HG02981 (cell line): ENCODE measurements at regions not wholly inside any gene's neighbourhood (a gene's known extent, or its start where the extent isn't known, plus 50 kb on each side); places are given as distances from the start of the nearest gene placed in this dataset.
"Not testable (repeated sequence)": the region's sequence is repeated elsewhere in the genome, so short reads cannot be mapped to it uniquely, and the experiment has no call there.

Source experiments
- ATAC-seq: cut with Tn5 transposase; IDR thresholded peaks from one replicate; pipeline ENCODE4 v1.9.1; 2021; ENCODE audit warnings: mild to moderate bottlenecking, moderate library complexity; ENCODE audit not compliant: unreplicated experiment

DNA sequence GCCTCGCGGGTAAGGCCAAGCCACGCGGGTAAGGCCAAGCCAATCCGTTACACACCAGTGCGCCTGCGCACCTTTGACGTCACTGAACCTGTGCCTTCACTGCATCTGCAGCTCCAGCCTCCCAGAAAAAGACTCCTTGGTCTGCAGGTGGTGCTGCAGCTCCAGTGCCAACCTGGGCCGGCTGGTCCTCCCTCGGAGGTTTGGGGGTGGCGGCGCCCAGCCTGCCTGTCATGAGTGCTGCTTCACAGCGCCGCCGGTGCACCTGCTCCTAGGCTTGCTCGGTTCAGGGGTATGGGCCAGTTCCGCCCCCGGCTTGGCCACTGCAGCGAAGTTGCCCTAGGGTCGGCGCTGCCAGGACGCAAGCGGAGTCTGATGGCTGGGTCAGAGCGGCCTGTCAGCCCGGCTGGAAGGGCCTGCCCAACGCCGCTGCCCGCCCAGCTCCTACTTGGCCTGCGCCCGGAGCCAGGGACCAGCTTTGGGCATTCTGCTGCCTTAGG is 146.6 kb downstream of the USP22 start:
- ATAC-seq: no peak

DNA sequence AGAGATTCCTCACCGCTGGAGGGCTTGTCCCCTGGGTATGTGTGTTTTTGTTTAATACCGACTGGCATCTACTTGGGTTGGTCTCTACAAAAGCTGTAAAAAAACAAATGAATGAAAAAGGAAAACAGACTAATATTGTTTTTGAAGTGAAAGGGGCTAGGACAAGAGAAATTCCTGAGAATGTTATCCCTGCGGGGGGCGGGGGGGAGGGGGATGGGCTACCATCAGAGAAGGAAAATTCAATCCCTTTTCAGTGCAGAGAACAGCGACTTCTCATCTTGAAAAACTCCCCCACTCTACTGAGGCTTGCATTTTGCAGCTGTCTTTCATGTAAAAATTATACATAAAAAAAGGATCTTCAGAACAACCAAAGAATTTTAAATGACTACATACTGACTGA is 144.1 kb downstream of the USP22 start:
- ATAC-seq: not testable (repeated sequence)

DNA sequence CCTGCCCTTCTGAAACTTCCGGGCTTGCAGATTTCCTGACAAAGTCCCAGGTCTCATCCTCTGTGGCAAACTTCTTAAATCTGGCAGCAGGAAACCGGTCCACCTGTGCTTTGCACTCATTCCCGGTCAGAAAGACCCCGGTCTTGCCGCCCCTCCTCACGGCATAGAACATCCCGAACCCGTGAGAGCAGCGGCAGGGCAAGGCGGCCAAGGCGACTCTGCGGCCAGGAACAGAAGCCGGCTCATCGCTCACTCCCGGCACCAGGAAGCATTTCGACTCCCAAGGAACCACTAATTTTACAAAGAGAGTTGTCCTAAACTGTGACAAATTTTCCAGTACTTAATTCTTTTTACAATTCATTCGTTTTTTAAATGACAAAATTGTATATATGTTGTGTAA is 140.3 kb downstream of the USP22 start:
- not testable (repeated sequence) for ATAC-seq

DNA sequence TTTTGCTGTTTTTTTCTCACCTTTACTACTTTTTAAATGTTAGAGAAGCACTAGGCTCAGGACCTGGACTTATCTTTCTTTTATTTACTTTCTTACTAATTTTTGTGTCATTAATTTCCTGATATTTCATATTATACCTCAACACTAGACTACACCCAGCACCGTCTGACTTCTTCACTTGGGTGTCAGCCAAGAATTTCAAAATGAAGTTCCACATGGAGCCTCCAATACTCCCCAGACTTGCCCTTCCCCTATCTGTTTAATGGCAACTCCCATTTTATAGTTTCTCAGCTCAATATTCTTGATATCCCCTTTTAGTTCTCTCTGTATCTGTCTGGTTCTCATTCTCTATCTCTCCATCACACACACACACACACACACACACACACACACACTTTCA is 139.3 kb downstream of the USP22 start:
- not testable (repeated sequence) for ATAC-seq

DNA sequence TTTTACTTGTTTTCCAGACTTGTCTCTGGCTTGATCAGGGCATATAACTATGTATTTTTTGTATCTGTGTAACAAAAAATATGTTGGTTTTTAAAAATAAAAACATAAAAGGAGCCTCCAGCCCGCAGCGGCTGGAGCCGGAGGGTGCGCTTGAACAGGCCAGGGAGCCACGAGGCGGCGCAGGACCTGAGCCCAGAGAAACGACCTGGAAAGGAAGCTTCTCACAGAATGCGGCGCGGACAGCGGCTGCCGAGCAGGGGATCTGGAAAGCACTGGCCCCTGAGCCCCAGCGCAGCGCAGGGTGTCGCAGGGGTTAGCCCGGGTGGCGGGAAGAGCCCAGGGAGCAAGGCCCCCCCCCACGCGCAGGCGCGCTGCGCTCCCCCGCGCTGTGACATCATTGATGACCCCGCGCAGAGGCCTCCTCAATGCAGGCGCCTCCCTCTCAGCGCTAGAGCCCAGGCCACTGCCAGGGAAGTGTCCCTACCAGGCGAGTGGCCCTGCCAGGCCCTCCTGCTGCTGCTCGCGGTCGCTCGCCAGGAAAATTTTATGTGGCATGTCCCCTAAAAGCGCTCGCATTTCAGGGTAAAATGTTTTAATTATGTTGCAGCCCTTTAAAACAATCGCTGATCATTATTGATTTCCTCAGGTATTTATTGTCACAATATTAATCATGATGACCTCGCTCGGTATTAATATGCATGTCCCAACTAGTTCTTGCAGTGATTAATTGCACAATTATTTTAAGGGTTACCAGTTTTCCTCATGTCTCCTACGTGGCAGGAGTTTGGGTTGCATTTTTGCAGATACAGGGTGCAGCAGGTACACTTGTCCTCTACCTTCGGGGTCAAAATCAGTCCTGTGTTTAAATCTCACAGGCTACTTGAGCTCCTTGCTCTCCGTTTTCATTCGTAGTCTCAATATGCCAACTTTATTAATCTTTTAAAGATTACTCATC is 134.2 kb downstream of the USP22 start:
- peak; percentile 95 for ATAC-seq

DNA sequence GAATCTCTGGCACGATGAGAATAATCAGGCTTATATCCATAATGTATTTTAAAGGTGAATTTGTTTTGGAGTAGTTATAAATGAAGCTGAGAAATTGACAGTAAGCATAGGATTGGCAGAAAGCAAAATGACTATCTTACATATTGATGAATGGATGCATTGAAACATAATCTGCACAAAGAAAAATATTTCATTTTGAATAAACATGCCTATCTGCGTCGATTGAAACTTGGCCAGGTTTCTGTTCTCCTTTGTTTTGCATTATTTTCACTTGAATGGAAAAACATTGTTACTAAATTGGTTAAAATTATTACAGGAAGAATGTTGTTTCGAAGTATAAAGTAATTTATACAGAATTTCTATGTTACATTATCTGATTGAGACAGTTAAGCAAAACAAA is 128.2 kb downstream of the USP22 start:
- no peak for ATAC-seq

DNA sequence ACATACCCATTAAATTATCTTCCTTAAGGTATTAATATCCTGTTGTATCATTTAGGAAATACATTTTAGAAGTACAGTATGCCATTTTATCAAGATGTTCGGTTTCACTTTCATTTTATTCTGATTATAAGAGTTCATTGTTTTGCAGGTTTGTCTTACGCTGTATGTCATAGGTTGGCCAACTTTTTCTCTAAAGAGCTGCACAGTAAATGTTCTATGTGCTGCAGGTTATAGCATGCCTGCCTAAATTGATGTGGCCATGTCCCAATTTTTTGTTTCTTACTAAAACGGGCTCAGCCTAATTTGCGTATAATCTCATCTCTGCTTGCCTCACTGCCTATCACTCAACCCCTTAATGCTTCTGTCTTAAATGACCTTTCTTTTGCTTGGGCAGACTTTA is 126.4 kb downstream of the USP22 start:
- ATAC-seq: no peak

DNA sequence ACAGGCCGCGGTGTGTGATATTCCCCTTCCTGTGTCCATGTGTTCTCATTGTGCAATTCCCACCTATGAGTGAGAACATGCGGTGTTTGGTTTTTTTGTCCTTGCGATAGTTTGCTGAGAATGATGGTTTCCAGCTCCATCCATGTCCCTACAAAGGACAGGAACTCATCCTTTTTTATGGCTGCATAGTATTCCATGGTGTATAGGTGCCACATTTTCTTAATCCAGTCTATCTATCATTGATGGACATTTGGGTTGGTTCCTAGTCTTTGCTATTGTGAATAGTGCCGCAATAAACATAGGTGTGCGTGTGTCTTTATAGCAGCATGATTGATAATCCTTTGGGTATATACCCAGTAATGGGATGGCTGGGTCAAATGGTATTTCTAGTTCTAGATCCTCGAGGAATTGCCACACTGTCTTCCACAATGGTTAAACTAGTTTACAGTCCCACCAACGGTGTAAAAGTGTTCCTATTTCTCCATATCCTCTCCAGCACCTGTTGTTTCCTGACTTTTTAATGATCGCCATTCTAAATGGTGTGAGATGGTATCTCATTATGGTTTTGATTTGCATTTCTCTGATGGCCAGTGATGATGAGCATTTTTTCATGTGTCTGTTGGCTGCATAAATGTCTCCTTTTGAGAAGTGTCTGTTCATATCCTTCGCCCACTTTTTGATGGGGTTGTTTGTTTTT is 125.1 kb downstream of the USP22 start:
- not testable (repeated sequence) for ATAC-seq

DNA sequence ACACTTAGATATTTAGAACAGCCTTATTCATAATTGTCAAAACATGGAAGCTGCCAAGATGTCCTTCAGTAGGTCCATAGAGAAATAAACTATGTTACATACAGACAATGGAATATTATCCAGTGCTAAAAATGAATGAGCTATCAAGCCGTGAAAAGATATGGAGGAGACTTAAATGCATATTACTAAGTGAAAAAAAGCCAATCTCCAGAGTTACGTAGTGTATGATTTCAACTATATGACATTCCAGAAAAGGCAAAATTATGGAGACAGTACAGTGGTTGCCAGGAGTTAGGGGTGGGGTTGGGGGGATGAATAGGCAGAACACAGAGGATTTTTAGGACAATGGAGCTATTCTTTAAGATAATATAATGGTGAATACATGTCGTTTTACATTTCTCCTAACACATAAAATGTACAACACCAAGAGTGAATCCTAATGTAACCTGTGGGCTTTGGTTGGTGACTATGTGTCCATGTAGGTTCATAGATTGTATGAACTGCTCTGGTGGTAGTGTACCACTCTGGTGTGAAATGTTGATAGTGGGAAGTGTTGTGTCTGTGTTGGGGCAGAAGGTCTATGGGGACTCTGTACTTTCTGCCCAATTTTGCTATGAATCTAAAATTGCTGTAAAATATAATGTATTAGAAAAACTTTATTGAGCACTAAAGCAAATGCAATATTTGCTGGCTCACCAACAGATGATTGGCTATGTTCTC is 122.6 kb downstream of the USP22 start:
- ATAC-seq: no peak

DNA sequence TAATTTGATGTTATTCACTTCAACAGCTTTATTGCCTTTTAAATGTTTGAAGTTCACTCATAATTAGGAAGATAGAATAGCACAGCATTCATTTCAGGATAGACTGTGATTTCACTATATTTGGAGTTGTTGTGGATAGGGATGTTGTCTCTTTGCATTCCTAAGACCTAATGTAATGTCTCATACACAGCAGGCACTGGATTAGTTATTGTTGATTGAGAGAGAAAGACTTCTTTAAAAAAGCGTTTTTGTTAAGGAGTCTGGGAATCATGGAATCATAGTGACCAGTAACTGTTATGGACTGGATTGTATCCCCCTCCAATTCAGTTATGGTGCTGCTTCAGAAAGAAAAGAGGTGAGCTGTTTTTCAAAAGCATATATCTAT is 122.0 kb downstream of the USP22 start:
- no peak for ATAC-seq

DNA sequence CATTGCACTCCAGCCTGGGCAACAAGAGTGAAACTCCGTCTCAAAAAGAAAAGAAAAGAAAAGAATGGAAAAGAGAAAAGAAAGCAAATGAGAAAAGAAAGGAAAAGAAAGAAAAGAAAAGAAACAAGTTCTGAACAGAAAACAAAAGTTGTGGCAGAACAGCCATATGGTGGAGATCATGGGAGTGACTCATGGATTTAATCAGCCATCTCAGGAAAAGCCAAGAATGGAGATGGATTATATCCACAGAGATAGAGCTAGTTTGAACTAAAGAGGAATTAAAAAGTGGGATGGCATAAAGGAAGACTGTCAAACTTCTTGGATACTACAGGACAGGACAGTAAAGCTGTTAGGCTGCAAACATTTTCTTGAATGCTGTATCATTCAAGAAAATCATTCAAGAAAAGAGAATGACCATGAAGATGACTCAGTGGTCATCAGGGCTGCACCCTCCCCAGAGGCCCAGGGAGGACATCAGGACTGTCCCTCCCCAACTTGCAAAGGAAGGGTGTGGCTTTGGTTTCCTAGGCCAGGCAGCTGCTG is 120.6 kb downstream of the USP22 start:
- ATAC-seq: no peak

DNA sequence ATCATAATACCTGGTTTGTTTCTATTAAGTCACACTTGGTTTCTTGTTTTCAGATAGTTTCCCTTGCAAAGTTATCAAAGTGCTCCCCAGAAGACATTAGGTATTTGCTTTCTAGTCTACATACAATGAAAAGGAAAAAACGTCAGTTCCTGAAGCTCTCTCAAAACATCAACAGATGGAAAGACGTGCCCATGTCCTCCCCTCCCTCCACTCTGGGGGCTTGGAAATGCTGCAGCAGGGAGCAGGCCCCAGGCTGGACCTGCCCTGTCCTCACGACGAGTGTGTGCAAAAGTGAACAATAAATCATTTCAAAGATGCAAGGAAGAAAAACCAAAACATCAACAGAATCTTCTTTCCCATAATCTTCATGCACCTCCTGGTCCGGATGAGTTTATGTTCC is 118.5 kb downstream of the USP22 start:
- ATAC-seq: no peak

DNA sequence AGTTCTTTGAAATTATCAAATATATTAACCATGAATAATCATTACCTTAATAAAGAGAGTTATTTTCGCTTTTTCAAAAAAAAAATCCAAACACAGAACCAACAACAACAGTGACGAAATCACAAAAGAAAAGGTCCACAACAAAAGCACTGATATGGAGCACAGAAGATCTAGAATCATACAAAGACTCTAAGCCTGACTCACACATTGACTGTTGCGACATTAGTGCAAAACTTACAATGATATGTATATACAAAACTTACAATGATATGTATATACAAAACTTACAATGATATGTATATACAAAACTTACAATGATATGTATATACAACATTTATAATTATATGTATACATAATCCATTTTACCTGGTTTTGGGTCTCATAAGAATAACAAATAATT is 117.7 kb downstream of the USP22 start:
- ATAC-seq: no peak

DNA sequence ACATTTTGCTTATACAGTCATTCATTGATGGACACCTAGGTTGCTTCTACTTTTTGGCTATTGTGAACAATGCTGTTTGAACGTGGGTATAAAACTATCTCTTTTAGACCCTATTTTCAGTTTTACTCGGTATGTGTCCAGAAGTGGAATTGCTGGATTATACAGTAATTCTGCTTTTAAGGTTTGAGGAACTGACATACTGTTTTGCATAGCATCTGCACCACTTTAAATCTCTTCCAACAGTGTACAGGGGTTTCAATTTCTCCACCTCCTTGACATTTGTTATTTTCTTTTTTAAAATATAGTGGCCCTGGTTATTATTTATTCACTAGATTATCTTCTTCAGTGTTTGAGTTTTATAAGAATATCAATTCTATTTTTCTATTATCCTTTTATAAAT is 116.9 kb downstream of the USP22 start:
- ATAC-seq: no peak

DNA sequence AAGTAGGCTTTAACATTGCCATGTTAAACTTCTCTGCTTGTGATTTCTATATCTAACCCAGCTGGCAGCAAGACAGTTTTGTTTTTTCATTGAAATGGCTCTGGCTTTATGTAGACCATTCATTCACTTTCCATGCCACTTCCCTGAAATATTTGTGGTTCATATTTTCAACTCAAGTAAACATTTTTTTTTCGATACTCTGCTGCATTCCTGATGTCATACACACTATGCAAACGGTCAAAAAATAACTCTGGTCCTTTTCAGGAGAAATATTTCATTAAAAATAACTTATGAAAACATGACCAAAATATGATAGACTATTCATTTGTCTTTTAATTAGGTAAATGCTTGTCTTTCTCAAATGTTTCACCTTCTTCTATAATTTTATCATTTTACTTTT is 116.3 kb downstream of the USP22 start:
- ATAC-seq: no peak

DNA sequence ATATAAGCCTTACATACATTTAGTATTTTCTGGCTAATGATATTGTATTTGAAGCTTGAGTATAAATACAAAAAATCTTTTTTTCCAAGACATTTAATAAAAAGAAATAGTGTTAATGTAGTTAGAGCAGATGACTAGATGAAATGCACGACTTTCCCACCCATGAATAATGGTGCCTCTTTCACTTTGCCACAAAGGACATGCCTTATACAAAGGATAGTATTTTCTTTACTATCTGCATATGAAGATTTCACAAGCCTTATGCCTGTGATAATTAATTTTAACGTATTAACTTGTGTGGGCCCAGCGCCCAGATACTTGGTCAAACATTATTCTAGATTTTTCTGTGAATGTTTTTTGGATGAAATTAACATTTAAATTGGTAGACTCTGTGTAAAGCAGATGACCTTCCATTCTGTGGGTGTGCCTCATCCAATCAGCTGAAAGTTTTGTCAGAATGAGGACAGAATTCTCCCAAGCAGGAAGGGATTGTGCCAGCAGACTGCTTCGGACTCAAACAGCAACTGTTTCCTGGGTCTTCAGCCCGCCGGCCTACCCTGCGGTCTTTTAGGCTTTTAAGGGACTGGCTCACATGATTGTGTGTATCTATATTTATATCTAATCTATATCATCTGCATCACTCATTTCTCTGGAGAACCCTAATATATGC is 115.4 kb downstream of the USP22 start:
- no peak for ATAC-seq

DNA sequence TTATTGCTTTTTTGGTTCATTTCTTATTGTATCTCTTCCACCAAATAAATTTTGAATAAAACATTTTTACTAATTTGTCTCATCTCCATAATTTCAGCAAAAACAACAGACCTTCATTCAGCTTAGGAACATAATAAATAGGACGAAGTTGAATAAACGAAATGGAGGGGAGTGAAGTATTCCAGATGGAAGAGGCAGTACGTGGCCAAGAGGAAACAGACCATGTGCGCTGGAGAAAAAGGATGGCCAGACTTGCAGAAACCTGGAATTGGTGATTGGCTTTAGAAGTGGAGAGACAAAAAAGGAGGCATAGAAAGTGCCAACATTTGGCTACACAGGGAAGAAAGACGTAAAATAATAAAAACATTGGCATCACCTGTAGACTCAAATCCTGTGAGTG is 113.5 kb downstream of the USP22 start:
- ATAC-seq: no peak

DNA sequence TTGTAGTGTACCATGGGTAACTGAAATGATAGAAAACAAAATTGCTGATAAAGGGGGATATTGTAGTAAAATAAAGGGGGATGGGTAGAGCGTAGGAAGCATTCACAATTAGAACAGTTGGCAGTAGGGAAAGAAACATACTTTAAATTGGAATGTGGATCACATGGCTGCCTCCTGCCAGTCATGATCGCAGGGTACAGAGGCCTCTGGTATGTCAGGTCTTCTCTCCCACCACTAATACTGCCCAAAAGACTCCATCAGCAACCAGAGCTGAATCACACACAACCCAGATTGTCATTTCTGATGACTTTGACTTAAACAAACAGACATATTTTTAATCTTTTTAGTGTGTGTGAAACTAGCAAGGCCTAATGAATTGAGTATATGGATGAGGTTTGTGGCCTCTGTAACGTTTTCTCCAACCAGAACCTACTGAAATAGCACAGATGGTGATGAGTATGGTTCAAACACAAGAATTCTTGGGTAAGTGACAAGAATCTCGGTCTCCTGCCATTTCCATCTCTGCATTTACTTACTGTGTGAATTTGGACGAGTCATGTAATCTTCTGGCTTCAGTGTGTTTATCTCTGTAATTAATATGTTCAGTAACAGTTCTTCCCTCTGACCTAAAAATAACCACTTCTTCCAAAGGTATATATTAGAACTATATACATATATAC is 112.6 kb downstream of the USP22 start:
- ATAC-seq: no peak

DNA sequence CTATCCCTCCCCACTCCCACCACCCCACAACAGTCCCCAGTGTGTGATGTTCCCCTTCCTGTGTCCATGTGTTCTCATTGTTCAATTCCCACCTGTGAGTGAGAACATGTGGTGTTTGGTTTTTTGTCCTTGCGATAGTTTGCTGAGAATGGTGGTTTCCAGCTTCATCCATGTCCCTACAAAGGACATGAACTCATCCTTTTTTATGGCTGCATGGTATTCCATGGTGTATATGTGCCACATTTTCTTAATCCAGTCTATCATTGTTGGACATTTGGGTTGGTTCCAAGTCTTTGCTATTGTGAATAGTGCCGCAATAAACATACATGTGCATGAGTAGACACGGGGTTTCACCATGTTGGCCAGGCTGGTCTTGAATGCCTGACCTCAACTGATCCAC is 109.8 kb downstream of the USP22 start:
- ATAC-seq: not testable (repeated sequence)

DNA sequence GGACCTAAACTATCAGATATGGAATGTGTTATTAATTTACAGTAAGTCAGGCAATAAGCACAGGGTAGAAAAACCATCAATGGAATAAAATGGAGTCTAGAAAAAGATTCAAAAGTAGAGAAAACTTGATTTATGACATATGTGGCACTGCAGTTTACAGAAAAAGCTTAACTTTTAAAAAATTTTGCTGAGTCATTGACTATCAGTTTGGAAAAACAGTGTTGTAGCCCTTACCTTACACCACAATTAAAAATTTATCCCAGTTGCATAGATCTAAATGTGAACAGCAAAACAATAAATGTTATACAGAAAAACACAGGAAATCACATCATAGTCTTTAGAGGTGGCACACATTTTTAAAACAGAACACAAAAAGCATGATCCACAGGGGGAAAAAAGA is 108.5 kb downstream of the USP22 start:
- no peak for ATAC-seq
